SHP77 treated with DMSO at 0.1 percent for 48 hours (cell line): ENCODE measurements at regions not wholly inside any gene's neighbourhood (a gene's known extent, or its start where the extent isn't known, plus 50 kb on each side); places are given as distances from the start of the nearest gene placed in this dataset.
A peak's percentile ranks its signal among the peaks of the same experiment; 100 is the strongest.

Experiments
- DNase-seq: peaks from one replicate; lab custom pipeline; 2025; lab: John Stamatoyannopoulos, UW

DNA sequence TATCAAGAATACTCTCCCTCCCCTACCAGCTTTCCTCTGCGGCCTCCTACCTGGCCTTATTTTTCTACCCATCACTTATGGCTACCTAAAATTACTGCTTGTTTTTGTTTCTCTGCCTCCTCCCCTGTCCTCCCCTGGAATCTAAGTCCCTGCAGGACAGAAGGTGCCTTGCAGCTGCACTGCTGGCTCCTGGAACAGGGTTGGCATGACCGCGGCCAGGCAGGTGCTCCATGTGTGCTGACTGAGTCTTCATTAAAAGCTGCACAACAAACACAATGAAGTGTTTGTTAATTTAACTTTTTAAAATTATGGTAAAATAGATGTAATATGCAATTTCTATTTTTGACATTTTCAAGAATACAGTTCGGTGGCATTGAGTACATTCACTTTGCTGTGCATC is 171.9 kb upstream of the FHL2 start:
- no peak for DNase-seq

DNA sequence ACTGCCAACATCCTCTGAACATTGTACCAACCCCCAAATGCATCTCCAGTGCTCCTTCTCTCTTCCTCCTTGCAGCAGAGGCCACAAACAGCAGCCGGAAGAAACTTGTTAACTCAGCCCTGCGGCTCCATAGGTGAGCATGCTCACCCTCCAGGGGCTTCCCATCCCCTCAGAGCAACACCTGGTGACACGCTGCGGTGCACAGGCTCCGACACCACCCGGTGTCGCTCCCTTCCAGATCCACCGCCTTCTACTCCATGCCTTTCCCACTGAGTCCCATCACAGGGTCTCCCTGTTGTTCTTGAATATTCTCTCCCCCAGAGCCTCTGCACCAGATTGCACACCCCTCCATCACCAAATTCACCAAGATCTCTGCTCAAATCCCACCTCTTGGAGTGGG is 171.5 kb upstream of the FHL2 start:
- DNase-seq: no peak

DNA sequence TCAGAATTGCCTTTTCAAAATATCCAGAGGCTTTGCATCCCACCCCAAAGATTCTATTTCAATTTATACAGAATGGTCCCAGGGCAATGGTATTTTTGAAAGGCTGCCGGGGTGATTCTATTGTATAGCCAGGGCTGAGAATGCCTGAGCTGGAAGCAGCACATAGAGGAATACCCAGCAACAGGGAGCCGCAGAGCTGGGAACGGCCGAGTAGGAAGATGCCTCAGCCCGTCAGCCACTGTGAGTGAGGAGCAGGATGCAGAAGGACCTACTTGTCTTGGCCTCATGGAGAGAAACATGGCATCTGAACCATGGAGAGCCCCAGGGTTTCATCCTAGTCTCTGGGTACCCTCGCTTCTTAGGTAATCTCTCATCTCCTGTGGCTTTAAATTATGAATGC is 170.8 kb upstream of the FHL2 start:
- no peak for DNase-seq

DNA sequence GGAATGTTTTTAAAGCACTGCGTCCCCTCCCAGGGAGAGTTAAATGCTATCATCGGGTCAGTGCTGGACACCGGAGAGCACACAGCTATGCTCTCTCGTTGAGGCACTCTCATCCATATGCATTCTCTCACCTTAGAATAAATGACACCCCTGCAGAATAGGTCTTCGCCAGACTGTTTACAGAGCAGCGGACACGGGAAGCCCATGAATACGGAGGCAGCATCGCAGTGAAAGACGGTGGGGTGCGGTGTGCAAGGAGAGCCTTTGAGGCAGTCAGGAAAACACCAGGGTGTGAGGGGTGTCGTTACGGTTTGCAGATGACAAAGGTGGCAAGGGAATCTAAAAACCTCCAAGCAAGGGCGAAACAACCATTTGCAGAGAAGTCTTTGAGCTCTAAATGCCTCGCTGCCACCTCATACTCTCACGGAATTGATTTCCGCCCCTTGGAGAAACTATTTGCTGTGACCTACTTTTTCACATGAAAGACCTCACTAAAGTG is 169.2 kb upstream of the FHL2 start:
- DNase-seq: no peak

DNA sequence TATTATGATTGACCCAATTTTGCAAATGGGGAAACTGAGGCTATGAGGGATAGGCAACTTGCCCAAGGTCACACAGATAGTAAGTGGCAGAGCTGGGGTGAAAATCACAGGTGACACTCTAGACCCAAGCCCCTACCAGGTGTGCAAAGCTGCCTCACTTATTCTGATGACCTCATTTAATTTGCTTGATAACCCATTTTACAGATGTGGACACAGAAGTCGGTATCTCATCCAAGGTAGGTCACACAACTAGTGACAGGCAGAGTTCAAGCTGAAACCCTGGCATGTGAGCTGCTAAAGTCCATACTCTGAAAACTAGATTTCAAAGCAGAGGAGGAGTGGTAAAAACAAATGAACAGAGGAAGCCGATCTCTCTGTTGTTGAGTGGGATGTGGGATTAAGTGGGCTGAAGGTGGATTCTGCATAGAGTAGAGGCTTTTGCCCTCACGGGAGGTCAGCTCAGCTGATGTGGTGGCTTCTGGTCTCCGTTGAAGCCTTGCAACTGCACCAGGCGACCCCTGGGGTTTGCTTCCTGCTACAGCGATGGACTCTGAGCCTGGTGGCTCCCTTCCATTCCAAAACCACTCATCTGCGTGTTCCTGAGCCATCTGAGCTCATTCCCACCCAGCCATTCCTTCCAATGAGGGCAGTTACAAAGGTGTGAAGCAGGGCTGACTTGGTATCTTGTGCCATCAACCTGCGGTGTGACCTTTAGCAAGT is 164.3 kb upstream of the FHL2 start:
- no peak for DNase-seq

DNA sequence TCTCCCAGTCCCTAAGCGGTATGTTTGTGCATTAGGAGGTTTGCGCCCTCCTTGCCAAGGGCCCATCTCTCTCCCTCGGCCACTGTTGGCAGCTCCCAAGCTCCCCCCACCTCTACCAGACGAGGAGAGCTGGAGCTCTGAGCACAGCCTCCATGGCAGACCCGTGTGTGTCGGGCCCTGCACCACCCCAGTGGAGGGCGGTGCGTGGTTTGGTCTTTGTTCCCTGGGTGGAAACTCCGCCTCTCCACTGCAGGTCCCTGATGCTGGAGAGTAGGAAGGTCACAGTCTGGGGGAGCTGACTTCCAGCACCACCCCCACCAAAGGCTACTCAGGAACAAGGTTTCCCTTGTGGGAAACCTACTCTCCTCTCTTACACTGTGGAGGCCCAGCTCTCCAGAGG is 162.6 kb upstream of the FHL2 start:
- DNase-seq: no peak

DNA sequence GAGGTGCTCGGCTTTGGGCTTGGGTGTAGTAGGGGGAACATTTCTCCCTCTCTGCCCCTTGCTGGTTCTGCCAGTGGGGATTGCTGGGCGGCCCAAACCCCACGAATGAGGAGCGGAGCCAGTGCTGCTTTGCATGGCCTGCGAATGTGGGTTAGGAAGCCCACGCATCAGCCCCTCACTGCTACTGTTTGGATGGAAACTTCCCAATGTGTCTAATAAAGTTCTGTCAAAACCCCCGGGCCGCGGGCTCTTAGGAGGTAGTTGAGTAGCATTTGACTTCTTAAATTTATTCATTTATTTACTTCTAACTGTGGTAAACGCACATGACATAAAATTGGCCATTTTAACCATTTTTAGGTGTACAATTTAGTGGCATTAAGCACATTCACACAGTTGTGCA is 161.3 kb upstream of the FHL2 start:
- DNase-seq: no peak

DNA sequence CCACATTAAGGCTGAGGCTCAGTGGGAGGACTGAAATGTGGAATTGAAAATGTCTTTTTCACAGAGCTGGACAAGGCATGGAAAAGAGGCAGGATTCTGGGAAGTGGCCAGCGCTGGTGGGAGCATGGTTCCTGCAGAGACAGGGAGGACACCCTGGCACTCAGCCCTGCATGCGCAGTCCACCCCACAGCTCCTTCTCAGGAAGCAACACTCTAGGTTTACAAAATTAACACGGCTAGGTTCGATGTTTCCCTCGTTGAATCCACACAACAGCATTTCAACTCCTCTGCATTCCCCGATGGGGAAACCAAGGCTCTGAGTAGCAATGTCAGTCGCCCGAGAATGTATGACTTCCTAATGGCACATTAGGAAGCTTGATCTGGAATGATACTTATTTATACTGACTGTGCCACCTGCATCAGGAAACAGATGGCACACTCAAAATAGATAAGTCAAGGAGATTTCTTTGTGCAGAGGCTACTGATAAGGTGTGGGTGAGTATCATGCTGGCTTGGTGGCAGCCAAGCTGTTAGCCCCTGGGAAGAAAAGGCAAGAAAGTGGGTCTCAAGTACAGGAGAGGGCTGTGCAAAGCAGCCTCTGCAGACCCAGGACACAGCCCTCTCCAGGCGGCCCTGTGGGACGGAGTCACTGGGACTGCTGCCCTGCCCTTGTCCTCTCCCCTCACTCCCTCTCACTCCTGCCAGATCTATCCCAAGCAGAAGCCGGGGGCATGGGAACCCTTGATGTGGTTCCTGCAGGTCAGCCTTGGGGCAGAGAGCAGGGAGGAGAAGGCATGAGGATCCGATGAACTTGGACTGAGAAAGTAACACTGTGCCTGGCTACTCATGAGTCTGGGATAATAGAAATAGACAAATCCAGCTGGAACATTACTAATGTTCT is 158.4 kb upstream of the FHL2 start:
- DNase-seq: no peak

DNA sequence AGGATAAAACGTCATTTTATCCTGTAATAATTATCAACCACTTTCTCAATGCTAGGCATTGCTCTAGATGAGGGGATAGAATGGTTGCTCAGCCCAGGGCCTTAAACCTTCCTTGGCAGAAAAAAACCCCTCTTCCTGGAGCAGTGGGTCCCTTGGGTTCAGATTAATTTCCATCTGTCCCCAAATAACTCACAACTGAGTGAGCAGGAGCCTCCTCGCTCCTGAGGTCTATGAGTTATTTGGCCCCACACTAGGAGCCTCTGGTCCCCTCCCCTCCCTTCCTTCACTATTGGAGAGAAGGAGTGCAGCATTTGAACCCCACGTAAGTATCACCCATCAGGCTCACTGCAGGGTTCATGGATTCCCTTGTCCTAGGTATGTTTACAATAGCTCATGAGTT is 157.5 kb upstream of the FHL2 start:
- DNase-seq: no peak

DNA sequence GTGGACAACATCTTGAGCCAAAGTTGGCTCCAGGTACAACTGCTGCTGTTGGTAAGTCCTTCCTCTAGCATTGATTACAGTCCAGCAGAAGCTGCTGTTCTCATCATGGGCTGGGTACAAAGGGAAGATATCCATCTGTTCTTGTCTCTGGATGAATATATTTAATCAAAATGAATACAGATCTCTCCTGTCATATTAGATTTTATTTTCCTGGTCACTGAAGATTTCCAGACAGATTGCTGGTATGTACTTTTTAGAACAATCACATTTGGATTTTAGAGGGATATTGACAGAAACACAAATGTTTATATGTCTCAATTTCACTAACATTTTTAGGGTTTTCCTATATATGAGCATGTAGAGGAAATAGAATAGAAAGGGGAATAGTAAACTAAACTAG is 155.4 kb upstream of the FHL2 start:
- no peak for DNase-seq

DNA sequence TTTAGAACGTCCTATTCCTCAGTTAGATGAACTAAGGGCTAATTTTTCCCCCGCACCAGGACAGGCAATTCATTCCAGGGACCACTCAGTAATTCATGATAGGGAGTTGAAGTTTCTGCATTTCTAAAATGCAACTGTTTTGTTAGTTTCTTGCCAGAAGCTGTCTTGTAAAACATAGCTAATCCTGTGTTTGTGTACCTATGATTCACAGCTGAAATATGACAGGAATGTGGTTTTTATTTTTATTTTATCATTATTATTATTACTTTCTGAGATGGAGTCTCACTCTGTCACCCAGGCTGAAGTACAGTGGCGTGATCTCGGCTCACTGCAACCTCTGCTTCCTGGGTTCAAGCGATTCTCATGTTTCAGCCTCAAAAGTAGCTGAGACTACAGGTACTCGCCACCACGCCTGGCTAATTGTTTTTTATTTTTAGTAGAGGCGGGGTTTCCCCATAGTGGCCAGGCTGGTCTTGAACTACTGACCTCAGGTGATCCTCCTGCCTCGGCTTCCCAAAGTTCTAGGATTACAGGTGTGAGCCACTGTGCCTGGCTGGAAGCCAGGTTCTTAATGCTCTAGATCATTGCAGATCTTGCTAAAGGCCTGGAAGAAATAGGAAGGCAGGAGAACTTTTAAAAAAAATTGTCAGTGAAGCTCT is 154.8 kb upstream of the FHL2 start:
- DNase-seq: no peak

DNA sequence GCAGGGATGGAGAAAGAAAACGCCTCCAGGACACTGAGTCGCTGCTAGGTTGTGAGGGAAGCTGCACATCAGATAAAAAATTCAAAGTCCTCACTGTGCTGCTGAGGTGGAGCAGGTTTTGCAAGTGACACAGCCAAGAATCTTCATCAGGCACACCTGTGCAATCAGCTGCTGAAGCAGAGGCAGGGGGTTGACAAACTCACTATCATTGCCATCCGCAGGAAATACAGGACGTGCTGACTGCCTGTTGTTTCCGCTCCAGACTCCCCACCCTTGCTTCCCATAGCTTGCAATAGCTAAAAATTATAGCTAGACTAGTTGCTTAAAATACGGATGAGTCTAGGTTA is 147.8 kb upstream of the FHL2 start:
- no peak for DNase-seq

DNA sequence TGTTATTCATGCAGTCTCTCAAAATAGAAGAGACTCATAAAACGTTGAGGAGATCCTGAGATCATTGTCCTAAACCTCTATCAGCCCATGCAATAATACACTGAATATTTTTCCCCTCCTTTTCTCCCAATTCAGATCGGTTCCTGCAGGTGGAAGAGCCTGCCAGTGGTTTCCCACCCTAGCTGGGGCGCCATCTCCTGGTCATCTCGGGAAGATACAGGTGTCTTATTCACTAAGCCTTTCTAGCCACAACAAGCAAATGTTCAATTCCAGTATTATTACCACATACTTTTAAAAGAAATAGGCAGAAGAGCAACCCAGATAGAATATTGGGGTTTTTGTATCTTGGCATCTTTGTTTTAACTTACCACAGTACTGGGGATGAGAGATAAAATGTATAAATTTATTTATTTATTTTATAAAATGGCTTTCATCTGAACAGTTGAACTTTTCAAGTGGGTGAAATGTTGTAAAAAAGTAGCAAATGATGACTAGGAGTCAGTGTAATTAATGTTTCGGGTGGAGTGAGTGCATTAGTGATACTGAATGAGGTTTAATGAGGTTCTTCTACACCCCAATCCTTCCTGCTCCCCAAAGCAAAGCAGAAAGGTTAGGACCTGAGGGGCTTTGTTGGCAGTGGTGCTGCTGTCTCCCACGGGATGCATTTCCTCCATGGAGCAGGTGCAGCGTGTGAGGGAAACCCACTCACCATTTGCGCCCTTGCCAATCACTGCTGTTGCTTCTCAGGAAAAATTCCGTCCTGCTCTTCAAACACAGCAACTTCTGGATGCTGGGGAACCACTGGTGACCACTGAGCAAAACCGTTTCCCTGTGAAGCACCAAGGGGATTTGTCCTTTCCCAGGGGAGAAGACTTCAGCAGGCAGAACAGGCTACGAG is 147.1 kb upstream of the FHL2 start:
- peak; percentile 36 for DNase-seq

DNA sequence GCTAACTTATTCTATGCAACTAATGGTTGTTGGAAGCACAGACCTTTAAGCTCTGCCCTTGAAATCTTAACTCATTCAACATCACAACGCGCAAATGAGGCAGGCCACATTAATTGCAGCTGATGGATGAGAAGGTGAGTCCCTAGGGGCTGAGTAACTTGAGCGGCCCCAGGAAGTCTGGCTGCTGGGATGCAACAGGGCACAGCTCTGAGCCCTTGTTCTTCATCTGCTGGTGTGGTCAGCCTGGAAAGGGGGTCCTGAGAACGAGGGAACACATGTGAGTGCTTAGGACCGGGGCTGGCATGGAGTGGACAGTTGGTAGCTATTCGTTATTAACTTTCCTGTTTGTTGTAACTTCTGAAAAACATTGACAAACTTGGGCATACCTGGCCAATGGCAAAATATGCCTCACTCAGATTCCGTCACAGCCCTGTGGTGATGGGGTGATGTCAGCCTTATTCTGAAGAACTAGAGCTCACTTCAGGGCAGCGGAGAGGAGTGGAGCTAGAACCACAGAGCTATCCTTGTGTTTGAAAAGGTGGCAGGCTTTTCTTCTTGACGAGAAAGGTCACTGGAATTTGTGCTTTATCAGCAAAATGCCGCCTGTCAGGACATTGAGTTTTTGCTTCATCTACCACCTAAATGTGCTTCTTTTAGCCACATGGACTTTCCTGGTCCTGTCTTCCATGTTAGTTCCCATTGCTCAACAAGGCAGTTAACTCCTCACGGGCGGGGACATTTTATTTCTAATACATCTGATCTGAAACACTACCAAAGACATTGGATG is 145.9 kb upstream of the FHL2 start:
- DNase-seq: no peak

DNA sequence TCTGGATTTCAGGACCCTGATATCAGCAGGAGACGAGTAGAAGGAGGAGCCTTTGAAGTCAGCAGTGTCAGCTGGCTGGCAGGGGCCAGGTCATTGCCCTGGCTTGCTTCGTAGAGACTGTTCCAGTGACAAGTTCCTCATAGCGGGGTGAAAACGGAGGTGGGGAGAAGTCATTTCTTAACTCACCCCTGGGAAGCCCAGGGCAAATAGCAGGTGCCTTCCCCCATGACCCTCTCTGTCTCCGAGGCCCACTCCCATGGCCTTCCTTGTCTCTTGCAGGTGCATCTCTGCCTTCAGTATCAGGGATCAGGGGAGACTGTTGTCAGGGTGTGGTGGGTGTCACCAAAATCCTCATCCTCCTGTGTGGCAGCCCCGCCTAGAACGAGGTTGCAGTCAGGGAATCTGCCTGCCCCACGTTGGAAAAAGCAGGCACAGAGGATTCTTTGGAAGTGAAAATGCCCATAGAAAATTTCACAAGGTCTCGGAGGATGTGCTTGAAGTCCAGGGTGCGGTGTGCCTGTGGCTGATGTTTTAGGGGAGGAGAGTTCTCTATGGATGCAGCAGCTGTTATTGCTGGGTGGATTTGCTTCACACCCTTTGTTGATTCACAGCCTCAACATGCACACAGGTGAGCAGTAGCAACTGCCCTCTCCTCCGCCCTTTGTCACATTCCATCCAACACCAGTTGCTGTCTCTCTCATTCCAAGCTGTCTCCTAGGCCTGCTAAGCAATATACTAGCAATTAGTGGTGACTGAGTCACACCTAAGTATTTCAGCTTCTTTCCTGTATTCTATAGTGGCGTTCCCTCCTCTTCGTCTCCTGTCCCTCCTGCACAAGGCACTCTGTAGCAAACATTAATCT is 142.6 kb upstream of the FHL2 start:
- DNase-seq: no peak

DNA sequence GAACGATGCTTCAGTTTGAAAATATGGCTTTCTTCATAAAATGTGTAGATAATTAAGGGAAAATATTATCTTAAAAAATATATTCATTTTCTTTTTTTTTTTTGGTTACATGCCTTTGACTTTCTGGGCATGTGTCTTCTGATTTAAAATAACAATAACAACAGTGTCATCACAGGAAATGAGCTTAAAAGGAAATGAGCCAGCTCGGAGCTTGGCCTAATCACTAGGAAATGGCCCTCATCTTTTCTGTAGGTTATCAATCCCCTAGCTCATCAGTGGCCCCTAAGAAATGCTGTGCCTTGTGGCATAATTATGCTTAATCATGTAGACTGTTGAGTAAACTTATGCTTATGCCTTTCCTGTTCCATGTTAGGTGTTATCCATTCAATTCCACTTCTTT is 141.8 kb upstream of the FHL2 start:
- no peak for DNase-seq

DNA sequence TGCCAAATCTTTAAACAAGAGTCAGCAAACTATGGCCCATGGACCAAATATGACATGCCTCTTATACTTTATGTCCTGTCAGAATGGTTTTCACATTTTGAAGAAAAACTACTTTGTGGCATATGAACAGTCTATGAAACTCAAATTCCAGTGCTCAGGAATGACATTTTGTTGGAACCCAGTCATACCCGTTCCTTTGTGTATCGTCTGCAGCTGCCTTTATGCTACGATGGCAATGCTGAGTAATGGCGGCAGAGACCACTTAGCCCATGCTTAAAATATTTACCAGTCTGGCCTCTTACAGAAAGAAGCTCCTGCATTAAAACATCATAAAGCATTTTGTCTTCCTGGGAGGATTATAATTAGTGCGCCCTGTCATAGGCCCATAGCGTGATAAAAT is 140.5 kb upstream of the FHL2 start:
- DNase-seq: no peak

DNA sequence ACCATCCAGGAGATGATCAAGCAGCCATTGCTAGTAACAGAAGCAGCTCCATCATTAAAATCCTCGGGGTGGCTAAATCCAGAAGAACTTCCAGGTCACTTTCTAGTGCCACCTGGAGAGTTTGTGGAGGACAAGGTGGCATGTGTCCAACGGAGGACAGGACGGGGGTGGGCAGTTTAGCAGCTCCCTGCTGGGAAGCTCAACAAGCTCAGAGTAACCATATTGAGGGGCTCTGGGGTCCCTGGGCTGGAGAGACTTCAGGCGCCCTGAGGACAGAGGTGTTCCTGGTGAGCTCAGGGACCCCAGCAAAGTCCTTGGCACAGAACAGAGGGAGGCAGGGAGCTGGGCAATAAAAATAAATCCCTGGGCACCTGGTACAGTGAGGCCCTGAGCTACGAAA is 140.0 kb upstream of the FHL2 start:
- DNase-seq: no peak

DNA sequence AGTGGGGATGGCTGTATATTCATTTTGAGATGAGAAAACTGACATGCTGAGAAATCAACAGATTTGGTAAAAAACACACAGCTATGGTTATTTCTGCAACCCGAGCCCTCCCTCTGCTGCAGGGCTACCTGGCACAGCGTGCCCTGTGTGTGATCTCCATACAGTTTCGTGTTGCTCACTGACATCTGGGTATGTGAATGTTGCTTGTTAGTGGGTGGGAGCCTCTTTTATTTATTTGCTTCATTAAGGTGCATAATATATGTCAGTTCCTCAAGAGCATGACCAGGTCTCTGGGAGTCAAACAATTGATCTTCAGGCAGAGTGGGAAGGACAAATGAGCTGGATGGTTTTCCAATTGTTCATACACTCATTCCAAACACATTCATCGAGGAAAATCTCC is 139.1 kb upstream of the FHL2 start:
- DNase-seq: no peak

DNA sequence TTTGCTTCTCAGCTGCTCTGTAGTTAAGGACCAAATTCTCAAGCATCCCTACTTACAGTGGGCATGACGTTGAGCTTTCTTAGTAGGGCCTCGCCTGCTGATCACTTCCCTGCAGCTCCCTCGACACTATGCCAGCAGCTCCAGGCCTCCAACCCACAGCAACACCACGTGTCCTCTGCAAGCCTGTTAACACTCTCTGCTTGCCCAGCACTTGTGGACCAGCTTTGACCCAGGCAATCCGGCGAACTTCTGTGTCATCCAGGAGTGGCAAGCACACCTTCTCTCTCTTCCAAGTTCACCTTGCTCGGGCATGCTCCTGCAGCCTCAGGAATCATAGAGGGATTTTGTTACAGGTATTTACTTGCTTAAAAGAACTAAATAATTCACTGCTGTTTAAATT is 138.6 kb upstream of the FHL2 start:
- DNase-seq: no peak
